Progenitor cell of endocrine pancreas (in vitro differentiated cells): ENCODE measurements at regions not wholly inside any gene's neighbourhood (a gene's known extent, or its start where the extent isn't known, plus 50 kb on each side); places are given as distances from the start of the nearest gene placed in this dataset.

Source experiments
- DNase-seq: peaks from one replicate; pipeline ENCODE4 v3.0.0; 2021; ENCODE audit warnings: low spot score; ENCODE audit not compliant: unreplicated experiment
- H3K27ac Mint-ChIP-seq: 2 replicates; pipeline ENCODE4 v1.8.0; 2021; ENCODE audit warnings: mild to moderate bottlenecking, moderate library complexity, mixed read lengths
- H3K27me3 Mint-ChIP-seq: 2 replicates; pipeline ENCODE4 v1.8.0; 2021; ENCODE audit warnings: mixed read lengths
- H3K36me3 Mint-ChIP-seq: 2 replicates; pipeline ENCODE4 v1.8.0; 2022; ENCODE audit warnings: mixed read lengths; ENCODE audit not compliant: insufficient read depth
- H3K4me1 Mint-ChIP-seq: 2 replicates; pipeline ENCODE4 v1.8.0; 2021; ENCODE audit warnings: low read depth, mixed read lengths
- H3K4me3 Mint-ChIP-seq: 2 replicates; pipeline ENCODE4 v1.8.0; 2021; ENCODE audit warnings: low read depth, mild to moderate bottlenecking, moderate library complexity, mixed read lengths
- H3K9me3 Mint-ChIP-seq: 2 replicates; pipeline ENCODE4 v1.8.0; 2021; ENCODE audit warnings: low read depth, mixed read lengths
- CTCF ChIP-seq: fragments of 200-600 bp; sonication (generic); IDR thresholded peaks from one replicate; pipeline ENCODE4 v1.5.0; 2021; ENCODE audit warnings: antibody characterized with exemption, mild to moderate bottlenecking; ENCODE audit not compliant: unreplicated experiment

DNA sequence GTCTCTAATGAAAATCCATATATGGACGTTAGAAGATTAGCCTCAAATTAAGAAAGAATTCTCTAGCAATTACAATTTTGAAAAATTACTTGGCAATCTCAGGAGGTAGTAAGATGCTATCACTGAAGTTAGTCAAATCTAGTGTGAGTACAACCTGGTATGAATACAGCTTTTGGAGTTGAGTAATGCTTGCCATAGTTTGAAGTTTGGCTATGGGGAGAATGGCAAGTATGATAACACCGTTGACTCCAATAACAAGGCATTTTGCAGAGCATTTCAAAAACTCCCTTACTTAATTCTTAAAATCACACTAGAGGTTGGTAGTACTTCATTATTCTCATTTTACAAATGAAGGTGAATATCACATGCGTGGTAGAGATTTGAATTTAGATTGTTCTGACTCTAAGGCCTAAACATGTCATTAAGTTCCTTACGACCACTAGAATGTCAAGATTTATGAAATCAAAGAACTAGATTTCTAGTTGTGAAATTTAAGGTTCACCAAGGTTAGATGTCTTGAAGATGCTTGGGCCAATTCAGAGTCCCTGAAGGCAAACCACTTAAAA is 355.4 kb downstream of the ETS1 start:
- no peak overlapping the region for H3K4me3 Mint-ChIP-seq

GRCh38 chr11:128227466-128227865 is 359.9 kb downstream of the ETS1 start:
- no peak for TF ChIP-seq CTCF
- DNase-seq: no peak
- Mint-ChIP-seq H3K9me3 (no peaks in the 10 kb centered on the region), H3K27ac (no peak overlapping the region), H3K4me3 (no peak overlapping the region), H3K27me3 (no peaks in the 10 kb centered on the region), H3K36me3 (no peaks in the 10 kb centered on the region), H3K4me1 (no peaks in the 10 kb centered on the region)

More for the DNA sequence above, 355.4 kb downstream of the ETS1 start:
- no peak for DNase-seq
- Mint-ChIP-seq H3K27me3 (no peaks in the 10 kb centered on the region), H3K27ac (no peak overlapping the region), H3K9me3 (no peaks in the 10 kb centered on the region), H3K4me1 (no peaks in the 10 kb centered on the region), H3K36me3 (no peaks in the 10 kb centered on the region)
- no peak for TF ChIP-seq CTCF

- no peak for TF ChIP-seq CTCF
- no peak for DNase-seq
- Mint-ChIP-seq H3K9me3 (no peaks in the 10 kb centered on the region), H3K27ac (no peak overlapping the region), H3K36me3 (no peaks in the 10 kb centered on the region), H3K27me3 (no peaks in the 10 kb centered on the region), H3K4me3 (no peak overlapping the region), H3K4me1 (no peaks in the 10 kb centered on the region)
Measured at GRCh38 chr11:128226106-128226716, 361.1 kb downstream of the ETS1 start.

- Mint-ChIP-seq H3K4me3 (no peak overlapping the region), H3K4me1 (no peaks in the 10 kb centered on the region), H3K9me3 (no peaks in the 10 kb centered on the region), H3K27me3 (peaks cover 3% of the 10 kb centered on the region), H3K36me3 (no peaks in the 10 kb centered on the region), H3K27ac (no peak overlapping the region)
- no peak for DNase-seq
- TF ChIP-seq CTCF: no peak
Measured at GRCh38 chr11:128222245-128222884, 365.0 kb downstream of the ETS1 start.

GRCh38 chr11:128219731-128220120 is 367.6 kb downstream of the ETS1 start:
- Mint-ChIP-seq H3K9me3 (no peaks in the 10 kb centered on the region), H3K36me3 (no peaks in the 10 kb centered on the region), H3K27me3 (peaks cover 3% of the 10 kb centered on the region), H3K27ac (no peak overlapping the region), H3K4me3 (no peak overlapping the region), H3K4me1 (no peaks in the 10 kb centered on the region)
- TF ChIP-seq CTCF: no peak
- DNase-seq: no peak
